NB4 (cell line): ENCODE measurements at regions not wholly inside any gene's neighbourhood (a gene's known extent, or its start where the extent isn't known, plus 50 kb on each side); places are given as distances from the start of the nearest gene placed in this dataset.
"Not testable (repeated sequence)": the region's sequence is repeated elsewhere in the genome, so short reads cannot be mapped to it uniquely, and the experiment has no call there.

Experiments used
- DNase-seq: peaks from one replicate; pipeline ENCODE4 v3.0.0; 2010; ENCODE audit warnings: low read depth
- H3K4me3 ChIP-seq: one replicate; pipeline ENCODE4 v1.5.1; 2011; ENCODE audit warnings: mild to moderate bottlenecking, low read depth, low read length, moderate library complexity

DNA sequence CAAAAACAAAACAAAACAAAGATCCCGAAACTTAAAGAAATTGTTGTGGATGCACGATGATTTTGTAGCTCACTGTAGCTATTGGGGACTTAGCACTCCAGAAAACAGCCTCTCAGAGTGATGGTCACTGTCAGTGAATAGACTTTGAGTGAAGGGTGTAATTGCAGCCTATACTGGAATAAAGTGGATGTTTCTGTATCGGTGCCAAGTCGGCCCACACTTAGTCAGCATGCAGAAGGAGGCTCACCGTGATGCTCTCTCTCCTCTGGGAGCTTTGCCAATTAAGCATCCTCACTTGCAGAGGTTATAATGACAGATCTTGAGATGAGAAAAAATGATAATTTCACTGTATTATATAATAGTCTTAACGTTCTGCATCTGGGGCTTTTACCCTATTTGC, 67.5 kb upstream of the SEC22B start:
- not testable (repeated sequence) for DNase-seq, H3K4me3 ChIP-seq

DNA sequence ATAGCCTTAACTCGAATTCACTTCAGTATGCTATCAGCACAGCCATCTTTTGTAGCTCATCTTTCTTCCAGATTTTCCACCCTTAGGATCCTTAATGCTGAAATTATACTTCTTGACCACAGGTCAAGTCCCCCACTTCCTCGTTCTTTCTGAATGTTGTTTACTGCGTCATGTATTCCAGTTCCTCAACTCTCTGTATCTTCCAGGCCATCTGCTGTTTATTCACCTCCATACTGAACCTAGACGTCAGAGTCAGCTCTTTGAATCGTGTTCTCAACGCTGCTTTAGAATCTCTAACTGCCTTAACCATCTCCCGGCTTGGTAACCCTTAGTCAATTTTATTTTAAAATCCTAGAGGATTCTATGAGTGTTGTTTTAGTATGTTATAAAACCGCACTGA, 66.3 kb upstream of the SEC22B start:
- not testable (repeated sequence) for DNase-seq, H3K4me3 ChIP-seq

DNA sequence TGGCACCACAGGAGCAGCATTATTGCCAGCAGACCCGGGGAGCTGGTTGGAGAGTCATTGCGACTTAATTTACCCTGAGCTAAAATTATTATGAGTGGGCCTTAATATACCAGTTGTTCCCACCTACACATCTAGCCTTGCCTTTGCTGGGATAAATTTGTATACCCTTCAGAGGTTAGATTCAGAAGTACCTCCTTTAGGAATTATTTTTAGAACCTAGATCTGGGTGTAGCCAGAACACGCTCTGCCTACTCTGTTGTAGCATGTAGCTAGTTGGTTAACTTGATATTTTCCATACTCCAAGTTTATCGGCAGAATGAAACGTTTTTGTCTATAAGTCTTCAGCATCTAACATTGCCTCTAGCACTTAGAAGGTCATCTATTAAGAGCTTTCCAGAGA, 65.5 kb upstream of the SEC22B start:
- H3K4me3 ChIP-seq, DNase-seq: not testable (repeated sequence)

DNA sequence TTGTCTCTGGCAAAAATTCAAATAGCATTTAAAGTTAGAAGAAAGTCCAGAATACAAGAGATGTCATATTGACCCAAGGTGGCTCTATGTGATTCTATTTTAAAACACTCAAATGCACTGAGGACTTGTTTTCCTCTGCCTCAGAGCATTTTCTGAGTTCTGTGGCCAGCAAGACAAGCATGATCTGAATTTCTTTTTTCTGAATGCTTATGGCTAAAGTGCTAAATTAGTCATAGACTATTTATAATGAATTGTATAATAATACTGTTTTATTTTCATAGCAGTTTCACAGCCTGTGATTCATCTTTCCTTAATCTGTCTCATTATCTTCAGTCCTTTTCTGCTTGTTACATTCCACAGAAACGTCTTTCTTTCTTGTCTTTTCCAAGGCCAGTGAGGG, 63.9 kb upstream of the SEC22B start:
- not testable (repeated sequence) for H3K4me3 ChIP-seq, DNase-seq

DNA sequence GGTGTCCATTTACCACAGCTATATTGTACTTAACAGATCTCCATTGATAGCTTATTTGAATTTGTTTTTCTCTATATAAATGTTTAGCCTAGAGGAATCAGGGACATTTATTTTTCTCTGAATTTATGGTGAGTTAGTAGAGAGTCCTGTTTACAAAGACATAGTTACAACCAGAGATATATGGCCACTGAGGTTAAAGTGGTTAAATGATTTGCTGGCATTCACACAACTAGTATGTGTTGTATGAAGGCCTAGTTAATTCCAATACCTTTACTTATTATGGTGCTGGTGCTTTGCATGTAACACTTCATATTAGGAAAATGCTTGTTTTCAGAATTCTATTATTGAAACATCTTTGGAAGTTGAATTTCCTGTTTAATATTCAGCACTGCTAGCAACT, 63.0 kb upstream of the SEC22B start:
- DNase-seq, H3K4me3 ChIP-seq: not testable (repeated sequence)

DNA sequence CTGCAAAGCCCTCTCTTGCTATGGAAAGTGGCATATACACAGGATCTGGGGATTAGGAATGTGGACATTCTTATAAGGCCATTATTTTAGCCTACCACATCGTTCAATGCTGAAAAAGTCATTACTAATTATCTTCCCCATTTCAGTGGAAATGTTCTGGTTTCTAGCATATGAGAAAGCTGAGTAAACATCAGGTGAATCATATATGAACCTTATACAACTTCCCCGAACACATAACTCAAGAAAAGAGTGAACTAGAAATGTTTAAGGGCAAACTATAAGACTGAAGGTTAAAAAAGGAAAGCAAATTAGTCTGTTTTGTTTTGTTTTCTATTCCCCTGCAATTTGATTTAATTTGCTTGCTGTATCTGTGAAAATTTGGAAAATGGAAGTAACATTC, 62.5 kb upstream of the SEC22B start:
- H3K4me3 ChIP-seq, DNase-seq: not testable (repeated sequence)

DNA sequence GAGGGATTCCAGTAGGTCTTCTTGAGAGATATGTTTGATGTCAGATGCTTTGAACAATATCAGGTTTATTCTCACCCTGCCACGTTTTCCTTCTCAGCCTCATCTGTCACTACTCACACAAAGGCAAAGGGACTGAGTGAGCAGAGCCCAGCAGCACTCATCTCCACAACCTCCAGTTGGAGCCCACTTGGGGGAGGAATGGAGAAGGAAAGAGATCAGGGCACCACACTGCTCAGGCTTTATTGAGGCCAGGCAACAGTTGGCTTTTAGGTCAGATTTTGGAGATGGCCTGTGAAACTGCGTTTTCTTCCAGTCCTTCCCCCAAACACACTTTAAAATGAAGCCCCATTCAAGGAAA, 57.3 kb upstream of the SEC22B start:
- H3K4me3 ChIP-seq, DNase-seq: not testable (repeated sequence)

DNA sequence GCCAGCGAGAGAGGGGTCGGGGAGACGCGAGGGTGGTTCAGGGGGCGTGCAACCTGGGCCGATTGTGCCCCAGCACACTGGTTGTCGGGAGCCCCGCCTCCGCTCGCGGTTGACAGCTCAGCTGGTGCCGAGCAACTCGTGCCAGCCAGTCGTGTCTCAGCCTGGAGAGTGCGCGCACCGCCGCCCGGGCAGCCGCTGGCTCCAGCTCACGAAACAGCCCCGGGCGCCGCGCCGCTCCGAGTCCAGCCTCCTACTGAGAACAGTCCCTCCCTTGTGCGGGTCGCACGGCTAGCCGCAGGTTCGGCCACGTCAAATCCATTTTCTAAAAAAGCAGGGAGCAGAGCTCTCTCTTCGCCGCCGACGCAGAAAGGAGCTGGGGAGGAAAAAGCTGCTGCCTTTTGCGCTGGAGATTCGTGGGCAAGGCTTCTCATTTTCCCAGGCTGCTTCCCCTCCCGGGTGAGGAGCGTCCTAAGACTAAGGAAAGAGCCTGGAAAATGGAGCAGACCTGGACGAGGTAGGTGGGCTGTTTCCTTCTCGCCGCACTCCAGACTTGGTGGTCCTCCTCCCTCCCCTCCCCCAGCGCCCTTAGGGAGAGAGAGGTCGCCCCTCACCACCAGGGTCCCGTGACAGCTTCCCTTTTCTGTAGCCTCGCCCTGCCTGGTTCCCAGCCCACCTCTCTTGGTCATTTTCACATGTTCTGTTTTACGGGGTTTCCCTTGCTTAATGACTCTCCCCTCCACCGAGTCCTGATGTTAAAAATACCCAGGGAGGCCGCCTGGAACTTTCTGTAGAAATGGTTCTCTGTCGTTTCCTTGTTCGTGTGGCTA, 56.7 kb upstream of the SEC22B start:
- DNase-seq, H3K4me3 ChIP-seq: not testable (repeated sequence)

DNA sequence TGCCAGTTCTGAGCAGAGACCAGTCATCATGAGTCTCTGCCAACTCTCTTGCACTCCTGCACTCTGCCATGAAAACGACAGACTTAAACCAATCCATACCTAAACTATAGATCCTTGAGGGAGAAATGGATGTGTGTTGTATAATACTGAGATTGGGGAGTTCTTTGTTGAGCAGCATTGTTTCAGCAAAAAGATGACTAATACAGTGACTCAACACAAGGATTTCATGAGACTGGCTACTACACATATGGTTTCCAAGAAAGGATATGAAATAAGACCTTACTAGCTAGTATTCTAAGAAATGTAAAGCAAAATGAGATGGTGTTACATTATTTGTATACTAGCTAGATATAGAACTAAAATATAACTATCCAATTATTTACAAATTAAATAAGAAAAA, 53.5 kb upstream of the SEC22B start:
- not testable (repeated sequence) for H3K4me3 ChIP-seq, DNase-seq
